ENCODE measurements at regions not wholly inside any gene's neighbourhood (a gene's known extent, or its start where the extent isn't known, plus 50 kb on each side); places are given as distances from the start of the nearest gene placed in this dataset.

GRCh38 chr13:50428183-50428877 lies 413.1 kb downstream of the KCNRG start:
- ChIA-PET CTCF (no interaction called here), POLR2A (no interaction called here)
- no peak for DNase-seq (ENCODE audit: extremely low spot score)
- no peak for TF ChIP-seq CTCF (IDR thresholded peaks at IDR 0.05; ENCODE audit: control extremely low read depth, extremely low read depth, low read depth, missing control alignments)

- ChIA-PET POLR2A (no interaction called here), CTCF (no interaction called here)
- no peak for DNase-seq (ENCODE audit: extremely low spot score)
- TF ChIP-seq CTCF (IDR thresholded peaks at IDR 0.05; ENCODE audit: control extremely low read depth, extremely low read depth, low read depth, missing control alignments): no peak
These were observed 408.5 kb downstream of the DLEU7 start for GRCh38 chr13:50435011-50435410.

GRCh38 chr13:50437252-50437651 lies 406.2 kb downstream of the DLEU7 start:
- TF ChIP-seq CTCF (IDR thresholded peaks at IDR 0.05; ENCODE audit: control extremely low read depth, extremely low read depth, low read depth, missing control alignments): no peak
- ChIA-PET POLR2A (no interaction called here), CTCF (interaction anchor here (1.1 to 1.3 kb wide), 3 partner anchors 12 to 35 kb away, joined by 3 read pairs; no protein-coding TSS in a partner anchor)
- DNase-seq (ENCODE audit: extremely low spot score): no peak

- POLR2A ChIA-PET: no interaction called here
- CTCF ChIA-PET: interaction anchor here (1.3 kb wide), 1 partner anchor 36 kb away, joined by 3 read pairs; no protein-coding TSS in a partner anchor
- no peak for TF ChIP-seq CTCF (IDR thresholded peaks at IDR 0.05; ENCODE audit: control extremely low read depth, extremely low read depth, low read depth, missing control alignments)
- DNase-seq (ENCODE audit: extremely low spot score): no peak
These were observed 405.1 kb downstream of the DLEU7 start for GRCh38 chr13:50438351-50438750.

- no peak for TF ChIP-seq CTCF (IDR thresholded peaks at IDR 0.05; ENCODE audit: control extremely low read depth, extremely low read depth, low read depth, missing control alignments)
- ChIA-PET POLR2A (no interaction called here), CTCF (no interaction called here)
- no peak for DNase-seq (ENCODE audit: extremely low spot score)
These were observed 402.4 kb downstream of the DLEU7 start for GRCh38 chr13:50441130-50441529.

- ChIA-PET POLR2A (no interaction called here), CTCF (no interaction called here)
- no peak for TF ChIP-seq CTCF (IDR thresholded peaks at IDR 0.05; ENCODE audit: control extremely low read depth, extremely low read depth, low read depth, missing control alignments)
- no peak for DNase-seq (ENCODE audit: extremely low spot score)
These were observed 398.8 kb downstream of the DLEU7 start for GRCh38 chr13:50444726-50445125.
